CD14-positive monocyte (primary cell): ENCODE measurements at regions not wholly inside any gene's neighbourhood (a gene's known extent, or its start where the extent isn't known, plus 50 kb on each side); places are given as distances from the start of the nearest gene placed in this dataset.

Experiments used
- DNase-seq, 3 donors: peaks; one replicate each; pipeline ENCODE4 v3.0.0-alpha.2; 2011 to 2022
- H2AFZ ChIP-seq: 2 replicates; pipeline ENCODE4 v1.6.0; 2012; ENCODE audit warnings: mild to moderate bottlenecking, low read depth, low read length, inconsistent platforms; ENCODE audit not compliant: insufficient read depth, poor library complexity, severe bottlenecking
- H3K27ac ChIP-seq, 2 donors: 1 replicate in 1 of 2; 2 replicates in 1 of 2; pipeline ENCODE4 v1.5.1; 2012 to 2013; ENCODE audit warnings: low read length in 2 of 2, control low read depth in 1 of 2, inconsistent platforms in 1 of 2, low read depth in 1 of 2, mild to moderate bottlenecking in 1 of 2
- H3K27me3 ChIP-seq, 2 donors: one replicate each; pipeline versions ENCODE4 v1.6.0 to v1.6.1; 2011 to 2013; ENCODE audit warnings: low read length in 2 of 2; ENCODE audit not compliant: control insufficient read depth in 2 of 2, insufficient read depth in 2 of 2
- H3K36me3 ChIP-seq, 2 donors: replicated peaks in 1 of 2; 1 replicate in 1 of 2; 2 replicates in 1 of 2; pipeline versions ENCODE4 v1.5.1 to v1.6.1; 2012 to 2013; ENCODE audit warnings: low read length in 2 of 2, control low read depth in 1 of 2, inconsistent platforms in 1 of 2, mild to moderate bottlenecking in 1 of 2; ENCODE audit not compliant: insufficient read depth in 2 of 2, control insufficient read depth in 1 of 2
- H3K4me1 ChIP-seq, 2 donors: 1 replicate in 1 of 2; 2 replicates in 1 of 2; pipeline versions ENCODE4 v1.5.1 to v1.6.1; 2012 to 2013; ENCODE audit warnings: low read length in 2 of 2, control low read depth in 1 of 2, inconsistent platforms in 1 of 2, mild to moderate bottlenecking in 1 of 2, moderate library complexity in 1 of 2; ENCODE audit not compliant: insufficient read depth in 2 of 2, control insufficient read depth in 1 of 2
- H3K4me2 ChIP-seq: replicated peaks from 2 replicates; pipeline ENCODE3; 2012; ENCODE audit warnings: low read length, moderate library complexity, mild to moderate bottlenecking; ENCODE audit not compliant: poor library complexity, severe bottlenecking; ENCODE audit errors: extremely low read depth
- H3K4me3 ChIP-seq, 3 experiments: fragments of 200-600 bp in 1 of 3; sonication (generic) in 1 of 3; replicated peaks in 1 of 3; 1 replicate in 2 of 3; 2 replicates in 1 of 3; pipeline ENCODE4 v1.5.1; 2011 to 2013; ENCODE audit warnings: low read length in 3 of 3, mild to moderate bottlenecking in 3 of 3, control low read depth in 2 of 3, low read depth in 2 of 3, inconsistent platforms in 1 of 3, moderate library complexity in 1 of 3
- H3K79me2 ChIP-seq: 2 replicates; pipeline ENCODE4 v1.6.0; 2012; ENCODE audit warnings: mild to moderate bottlenecking, control low read depth, inconsistent platforms, low read length, moderate library complexity; ENCODE audit not compliant: insufficient read depth
- H3K9ac ChIP-seq: 2 replicates; pipeline ENCODE4 v1.6.0; 2017; ENCODE audit warnings: low read length, mild to moderate bottlenecking; ENCODE audit not compliant: insufficient read depth, poor library complexity, severe bottlenecking
- H3K9me3 ChIP-seq, 2 donors: replicated peaks in 1 of 2; 1 replicate in 1 of 2; 2 replicates in 1 of 2; pipeline versions ENCODE4 v1.5.1 to v1.6.1; 2012 to 2013; ENCODE audit warnings: low read length in 2 of 2, control low read depth in 1 of 2; ENCODE audit not compliant: control insufficient read depth in 1 of 2, insufficient read depth in 1 of 2
- H4K20me1 ChIP-seq: 2 replicates; pipeline ENCODE4 v1.6.0; 2012; ENCODE audit warnings: mild to moderate bottlenecking, low read length, control low read depth, moderate library complexity; ENCODE audit not compliant: insufficient read depth
- H3K27ac Mint-ChIP-seq, 7 donors: one replicate each; pipeline ENCODE4 v1.8.0; 2020; ENCODE audit warnings: mild to moderate bottlenecking in 7 of 7, mixed read lengths in 7 of 7, moderate library complexity in 6 of 7, inconsistent platforms in 2 of 7
- H3K27me3 Mint-ChIP-seq, 3 donors: one replicate each; pipeline ENCODE4 v1.8.0; 2021 to 2022; ENCODE audit warnings: low read depth in 3 of 3, mild to moderate bottlenecking in 3 of 3, mixed read lengths in 3 of 3, moderate library complexity in 3 of 3, inconsistent platforms in 1 of 3
- H3K36me3 Mint-ChIP-seq, 2 donors: one replicate each; pipeline ENCODE4 v1.8.0; 2020; ENCODE audit warnings: mixed read lengths in 2 of 2, inconsistent platforms in 1 of 2, mild to moderate bottlenecking in 1 of 2
- H3K4me1 Mint-ChIP-seq: one replicate; pipeline ENCODE4 v1.8.0; 2020; ENCODE audit warnings: mild to moderate bottlenecking, mixed read lengths
- H3K4me3 Mint-ChIP-seq, 2 donors: one replicate each; pipeline ENCODE4 v1.8.0; 2020; ENCODE audit warnings: mild to moderate bottlenecking in 2 of 2, mixed read lengths in 2 of 2, moderate library complexity in 1 of 2
- H3K9me3 Mint-ChIP-seq, 7 donors: one replicate each; pipeline ENCODE4 v1.8.0; 2020 to 2022; ENCODE audit warnings: mixed read lengths in 7 of 7, mild to moderate bottlenecking in 6 of 7, moderate library complexity in 6 of 7, inconsistent platforms in 2 of 7
- CTCF ChIP-seq: fragments of 200-600 bp; IDR thresholded peaks from one replicate; pipeline ENCODE4 v1.8.0; 2022; ENCODE audit warnings: antibody characterized with exemption, mild to moderate bottlenecking
- WGBS: methylation state at CpG from one replicate; pipeline ENCODE4 v1.1.5; 2013; ENCODE audit warnings: missing lambda C conversion rate; ENCODE audit not compliant: insufficient coverage; 5-methylcytosine and 5-hydroxymethylcytosine counted together
- intact Hi-C, 2 donors: fragments of 100-400 bp; cut with micrococcal nuclease; formaldehyde crosslinking; loops; one replicate each; pipeline versions ENCODE4 v1.15.0 to v1.15.1; 2023

GRCh38 chr4:147029296-147029695, 83.6 kb upstream of the TTC29 start:
- no peak for TF ChIP-seq CTCF

GRCh38 chr4:147034372-147034771, 88.7 kb upstream of the TTC29 start:
- Histone ChIP-seq H3K9ac (no peak overlapping the region), H3K79me2 (no peaks in the 10 kb centered on the region), H3K36me3 (no peaks in the 10 kb centered on the region), H2AFZ (no peak overlapping the region), H4K20me1 (no peaks in the 10 kb centered on the region), H3K27ac (no peak overlapping the region), H3K4me2 (no peak overlapping the region), H3K9me3 (no peaks in the 10 kb centered on the region), H3K4me3 (no peak overlapping the region), H3K4me1 (no peaks in the 10 kb centered on the region), H3K27me3 (no peaks in the 10 kb centered on the region)
- no peaks in the 10 kb centered on the region for H3K4me1 Mint-ChIP-seq
- intact Hi-C loops, result no loop called here
- no peaks in the 10 kb centered on the region for H3K36me3 Mint-ChIP-seq
- H3K27ac Mint-ChIP-seq, result no peak overlapping the region
- no peak for DNase-seq
- no peak overlapping the region for H3K4me3 Mint-ChIP-seq
- peaks cover 0 to 2% (median 0%) of the 10 kb centered on the region in 3 donors for H3K27me3 Mint-ChIP-seq
- WGBS, result no CpG with 5 or more reads among the region's 1 CpG
- TF ChIP-seq CTCF, result no peak
- H3K9me3 Mint-ChIP-seq, result peaks cover 0 to 3% (median 0%) of the 10 kb centered on the region in 7 donors

More at GRCh38 chr4:147029296-147029695, 83.6 kb upstream of the TTC29 start:
- Mint-ChIP-seq H3K4me1 (no peaks in the 10 kb centered on the region), H3K4me3 (no peak overlapping the region), H3K9me3 (no peaks in the 10 kb centered on the region), H3K36me3 (no peaks in the 10 kb centered on the region), H3K27ac (no peak overlapping the region), H3K27me3 (no peaks in the 10 kb centered on the region)
- no peaks in the 10 kb centered on the region for H3K27me3 ChIP-seq
- intact Hi-C loops, result no loop called here
- no peak overlapping the region for H2AFZ ChIP-seq
- H3K4me2 ChIP-seq, result no peak overlapping the region
- H3K9me3 ChIP-seq, result no peaks in the 10 kb centered on the region
- no peaks in the 10 kb centered on the region for H3K36me3 ChIP-seq
- H3K4me1 ChIP-seq, result no peaks in the 10 kb centered on the region
- no peaks in the 10 kb centered on the region for H3K79me2 ChIP-seq
- H4K20me1 ChIP-seq, result no peaks in the 10 kb centered on the region
- no peak overlapping the region for H3K9ac ChIP-seq
- no peak for DNase-seq
- no peak overlapping the region for H3K4me3 ChIP-seq
- no peak overlapping the region for H3K27ac ChIP-seq
